GM23338 (cell line): ENCODE measurements at regions not wholly inside any gene's neighbourhood (a gene's known extent, or its start where the extent isn't known, plus 50 kb on each side); places are given as distances from the start of the nearest gene placed in this dataset.

Source experiments
- ATAC-seq: fragments of 200-7000 bp; cut with Tn5 transposase; 3 replicates; pipeline ENCODE4 v1.9.1; 2020
- DNase-seq: peaks from one replicate; pipeline ENCODE4 v3.0.0-alpha.2; 2015; ENCODE audit warnings: low spot score
- H2AFZ ChIP-seq: fragments of 200-600 bp; sonication (generic); 2 replicates; pipeline ENCODE4 v1.8.0; 2016; ENCODE audit warnings: antibody characterized with exemption, mild to moderate bottlenecking, moderate library complexity
- H3F3A ChIP-seq: fragments of 200-600 bp; sonication (generic); replicated peaks from 2 replicates; pipeline ENCODE4 v1.8.0; 2017; ENCODE audit warnings: antibody characterized with exemption, mixed run types, low read depth
- H3K27ac ChIP-seq: fragments of 200-600 bp; sonication (generic); 2 replicates; pipeline ENCODE4 v1.6.1; 2016; ENCODE audit warnings: low read depth
- H3K27me3 ChIP-seq: fragments of 200-600 bp; sonication (generic); 2 replicates; pipeline ENCODE4 v1.8.0; 2016; ENCODE audit warnings: mild to moderate bottlenecking, mixed run types, moderate library complexity; ENCODE audit not compliant: insufficient read depth
- H3K36me3 ChIP-seq: fragments of 200-600 bp; sonication (generic); 2 replicates; pipeline ENCODE4 v1.8.0; 2016; ENCODE audit warnings: mild to moderate bottlenecking; ENCODE audit not compliant: insufficient read depth
- H3K4me1 ChIP-seq: fragments of 200-600 bp; sonication (generic); 2 replicates; pipeline ENCODE4 v1.8.0; 2016; ENCODE audit warnings: mild to moderate bottlenecking, moderate library complexity; ENCODE audit not compliant: insufficient read depth
- H3K4me2 ChIP-seq: fragments of 200-600 bp; sonication (generic); 2 replicates; pipeline ENCODE4 v1.7.1; 2017; ENCODE audit warnings: mixed run types
- H3K4me3 ChIP-seq: fragments of 200-600 bp; sonication (generic); 2 replicates; pipeline ENCODE4 v1.6.1; 2016; ENCODE audit warnings: mixed run types
- H3K79me2 ChIP-seq: fragments of 200-600 bp; sonication (generic); replicated peaks from 2 replicates; pipeline ENCODE4 v1.8.0; 2017; ENCODE audit warnings: mild to moderate bottlenecking; ENCODE audit not compliant: insufficient read depth
- H3K9me2 ChIP-seq: fragments of 200-600 bp; sonication (generic); 2 replicates; pipeline ENCODE4 v1.8.0; 2017; ENCODE audit not compliant: insufficient read depth
- H4K20me1 ChIP-seq: fragments of 200-600 bp; sonication (generic); replicated peaks from 2 replicates; pipeline ENCODE4 v1.8.0; 2017; ENCODE audit warnings: mild to moderate bottlenecking; ENCODE audit not compliant: insufficient read depth
- H3K27ac Mint-ChIP-seq: 2 replicates; pipeline ENCODE4 v1.8.0; 2020; ENCODE audit warnings: inconsistent platforms, mild to moderate bottlenecking, moderate library complexity, mixed read lengths
- H3K27me3 Mint-ChIP-seq: 3 replicates; pipeline ENCODE4 v1.8.0; 2022; ENCODE audit warnings: low read depth, mild to moderate bottlenecking, moderate library complexity, mixed read lengths, inconsistent platforms; ENCODE audit not compliant: insufficient read depth, poor library complexity
- H3K36me3 Mint-ChIP-seq: 3 replicates; pipeline ENCODE4 v1.8.0; 2021; ENCODE audit warnings: low read depth, mild to moderate bottlenecking, inconsistent platforms, moderate library complexity, mixed read lengths
- H3K4me1 Mint-ChIP-seq: 3 replicates; pipeline ENCODE4 v1.8.0; 2020; ENCODE audit warnings: mild to moderate bottlenecking, inconsistent platforms, mixed read lengths
- H3K4me3 Mint-ChIP-seq: 3 replicates; pipeline ENCODE4 v1.8.0; 2021; ENCODE audit warnings: moderate library complexity, mild to moderate bottlenecking, inconsistent platforms, mixed read lengths
- H3K9me3 Mint-ChIP-seq: 3 replicates; pipeline ENCODE4 v1.8.0; 2020; ENCODE audit warnings: moderate library complexity, mild to moderate bottlenecking, inconsistent platforms, mixed read lengths
- CREB1 ChIP-seq: fragments of 250-450 bp; sonication (Bioruptor Pico); IDR thresholded peaks from 2 replicates; pipeline ENCODE4 v1.5.0; 2020; ENCODE audit warnings: low read depth, mild to moderate bottlenecking, moderate library complexity
- CTCF ChIP-seq, 2 experiments: fragments of 200-600 bp in 1 of 2; sonication (generic) in 1 of 2; conservative IDR thresholded peaks; 2 replicates each; pipeline versions ENCODE4 v1.5.1 to v1.6.1; 2016 to 2017; ENCODE audit warnings: antibody characterized with exemption in 2 of 2, low read depth in 2 of 2, mild to moderate bottlenecking in 2 of 2, moderate library complexity in 1 of 2
- EZH2 ChIP-seq: fragments of 200-600 bp; sonication (generic); IDR thresholded peaks from one replicate; pipeline ENCODE4 v1.8.0; 2017; ENCODE audit warnings: antibody characterized with exemption, mild to moderate bottlenecking, low read depth; ENCODE audit not compliant: unreplicated experiment
- EZH2phosphoT487 ChIP-seq: fragments of 200-600 bp; sonication (generic); IDR thresholded peaks from one replicate; pipeline ENCODE4 v1.8.1; 2018; ENCODE audit warnings: antibody characterized with exemption; ENCODE audit not compliant: unreplicated experiment
- JUNB ChIP-seq: IDR thresholded peaks from one replicate; pipeline ENCODE4 v1.6.1; 2016; ENCODE audit warnings: antibody characterized with exemption; ENCODE audit not compliant: unreplicated experiment
- NANOG ChIP-seq: IDR thresholded peaks from 2 replicates; pipeline ENCODE4 v1.6.1; 2016; ENCODE audit warnings: antibody characterized with exemption, borderline replicate concordance
- POLR2AphosphoS5 ChIP-seq: IDR thresholded peaks from 2 replicates; pipeline ENCODE4 v1.6.1; 2016; ENCODE audit warnings: antibody characterized with exemption, low read depth
- REST ChIP-seq: IDR thresholded peaks from one replicate; pipeline ENCODE4 v1.6.1; 2018; ENCODE audit warnings: antibody characterized with exemption; ENCODE audit not compliant: unreplicated experiment
- STAT1 ChIP-seq: IDR thresholded peaks from one replicate; pipeline ENCODE4 v1.6.1; 2016; ENCODE audit warnings: antibody characterized with exemption; ENCODE audit not compliant: unreplicated experiment
- ZNF114 ChIP-seq: fragments of 250-450 bp; sonication (Bioruptor Pico); IDR thresholded peaks from 2 replicates; pipeline ENCODE4 v1.5.0; 2020; ENCODE audit warnings: mild to moderate bottlenecking, moderate library complexity
- ZNF331 ChIP-seq: fragments of 250-450 bp; sonication (Bioruptor Pico); IDR thresholded peaks from 2 replicates; pipeline ENCODE4 v1.5.0; 2020; ENCODE audit warnings: low read depth, mild to moderate bottlenecking, moderate library complexity

GRCh38 chr9:12212860-12213259 lies 480.3 kb upstream of the TYRP1 start:
- no peaks in the 10 kb centered on the region for H3K79me2 ChIP-seq
- H3K36me3 ChIP-seq = no peaks in the 10 kb centered on the region
- no peak for ATAC-seq
- no peaks in the 10 kb centered on the region for H3K27me3 ChIP-seq
- TF ChIP-seq JUNB (no peak), NANOG (no peak), ZNF331 (no peak), POLR2AphosphoS5 (no peak), CTCF (conservative IDR thresholded peaks at IDR 0.05; ENCODE audit: low read depth in 2 of 2) (no peak), CREB1 (CRISPR knock-in tag) (no peak), EZH2phosphoT487 (no peak), ZNF114 (CRISPR knock-in tag) (no peak), EZH2 (no peak), STAT1 (no peak)
- H3K27ac ChIP-seq = no peak overlapping the region
- H3K27me3 Mint-ChIP-seq = no peaks in the 10 kb centered on the region
- H4K20me1 ChIP-seq = no peaks in the 10 kb centered on the region
- no peaks in the 10 kb centered on the region for H3F3A ChIP-seq
- no peak overlapping the region for H3K4me2 ChIP-seq
- H3K4me3 Mint-ChIP-seq = no peak overlapping the region
- H3K9me2 ChIP-seq = no peaks in the 10 kb centered on the region
- H3K4me1 ChIP-seq = no peaks in the 10 kb centered on the region
- no peak overlapping the region for H3K4me3 ChIP-seq
- peak overlapping the region; percentile 43; the same call in 1 of the 2 replicates for H2AFZ ChIP-seq
- H3K36me3 Mint-ChIP-seq = peaks cover 3% of the 10 kb centered on the region; the same call in 1 of the 3 replicates
- H3K4me1 Mint-ChIP-seq = no peaks in the 10 kb centered on the region
- H3K27ac Mint-ChIP-seq = no peak overlapping the region
- peaks cover 8% of the 10 kb centered on the region; the same call in 2 of the 3 replicates for H3K9me3 Mint-ChIP-seq
- DNase-seq = no peak

- Histone ChIP-seq H3K27ac (no peak overlapping the region), H3K4me1 (peaks cover 3% of the 10 kb centered on the region; the same call in 1 of the 2 replicates), H3F3A (no peaks in the 10 kb centered on the region), H3K4me2 (no peak overlapping the region), H4K20me1 (no peaks in the 10 kb centered on the region), H3K79me2 (no peaks in the 10 kb centered on the region), H3K4me3 (no peak overlapping the region), H3K9me2 (no peaks in the 10 kb centered on the region), H2AFZ (no peak overlapping the region), H3K36me3 (no peaks in the 10 kb centered on the region), H3K27me3 (no peaks in the 10 kb centered on the region)
- Mint-ChIP-seq H3K36me3 (no peaks in the 10 kb centered on the region), H3K9me3 (no peaks in the 10 kb centered on the region; the same call in 2 of the 3 replicates), H3K4me3 (no peak overlapping the region), H3K27ac (no peak overlapping the region), H3K4me1 (peaks cover 7% of the 10 kb centered on the region), H3K27me3 (no peaks in the 10 kb centered on the region)
- DNase-seq = no peak
- TF ChIP-seq REST (no peak), ZNF114 (CRISPR knock-in tag) (no peak)
- ATAC-seq = no peak
Observed at GRCh38 chr9:12221470-12221869, 471.7 kb upstream of the TYRP1 start.
